IMR-90 (cell line): ENCODE measurements at regions not wholly inside any gene's neighbourhood (a gene's known extent, or its start where the extent isn't known, plus 50 kb on each side); places are given as distances from the start of the nearest gene placed in this dataset. TPM values are rescaled to one million over a fixed set of nuclear protein-coding genes. Genes with fewer than 3 reads are reported as not detected.

Experiments used
- ATAC-seq: fragments of 200-7000 bp; cut with Tn5 transposase; 2 replicates; pipeline ENCODE4 v1.9.1; 2020; ENCODE audit warnings: low read depth, mild to moderate bottlenecking, moderate library complexity
- BruUV-seq: library from RNA; stranded (reverse); fragments of 400-500 nt; replicated peaks from 2 replicates; lab custom pipeline; 2021; lab: Mats Ljungman, UMichigan
- CTCF ChIA-PET: fragments of 300-600 bp; formaldehyde crosslinking; extraction: SDS; loops from one replicate; lab custom pipeline; 2021; ENCODE audit warnings: antibody characterized with exemption; lab: Yijun Ruan, JAX
- POLR2A ChIA-PET: fragments of 300-600 bp; sonication (Branson Sonifier 250); formaldehyde crosslinking; loops from one replicate; lab custom pipeline; 2022; ENCODE audit warnings: antibody characterized with exemption; ENCODE audit not compliant: unreplicated experiment; lab: Charles Lee
- DNase-seq: peaks from one replicate; pipeline ENCODE4 v3.0.0; 2013
- H2AFZ ChIP-seq: replicated peaks from 2 replicates; pipeline ENCODE3; 2013; ENCODE audit warnings: low read length, mild to moderate bottlenecking; ENCODE audit not compliant: poor library complexity
- H2AK5ac ChIP-seq: 2 replicates; pipeline ENCODE4 v1.6.1; 2013; ENCODE audit warnings: low read depth, low read length, inconsistent platforms
- H2AK9ac ChIP-seq: replicated peaks from 2 replicates; pipeline ENCODE3; 2013; ENCODE audit warnings: mild to moderate bottlenecking, low read depth, low read length, moderate library complexity; ENCODE audit not compliant: poor library complexity
- H2BK120ac ChIP-seq: 2 replicates; pipeline ENCODE4 v1.6.1; 2013; ENCODE audit warnings: low read depth, low read length, inconsistent platforms
- H2BK15ac ChIP-seq: 3 replicates; pipeline ENCODE4 v1.6.1; 2013; ENCODE audit warnings: low read depth, low read length, inconsistent platforms
- H2BK20ac ChIP-seq: 2 replicates; pipeline ENCODE4 v1.6.1; 2013; ENCODE audit warnings: low read depth, mild to moderate bottlenecking, inconsistent platforms, low read length, moderate library complexity
- H2BK5ac ChIP-seq: 2 replicates; pipeline ENCODE4 v1.6.1; 2013; ENCODE audit warnings: mild to moderate bottlenecking, low read depth, low read length, inconsistent platforms; ENCODE audit not compliant: poor library complexity, severe bottlenecking
- H3K14ac ChIP-seq: replicated peaks from 2 replicates; pipeline ENCODE4 v1.6.1; 2013; ENCODE audit warnings: low read depth, low read length, inconsistent platforms
- H3K18ac ChIP-seq: 2 replicates; pipeline ENCODE4 v1.6.1; 2013; ENCODE audit warnings: low read depth, low read length, control low read depth
- H3K23ac ChIP-seq: 2 replicates; pipeline ENCODE4 v1.6.1; 2013; ENCODE audit warnings: low read depth, low read length, inconsistent platforms
- H3K27ac ChIP-seq: 2 replicates; pipeline ENCODE4 v1.5.1; 2013; ENCODE audit warnings: mild to moderate bottlenecking, control low read depth, low read length; ENCODE audit not compliant: insufficient read depth
- H3K27me3 ChIP-seq: 2 replicates; pipeline ENCODE4 v1.6.1; 2013; ENCODE audit warnings: low read length; ENCODE audit not compliant: control insufficient read depth, insufficient read depth
- H3K36me3 ChIP-seq: 2 replicates; pipeline ENCODE4 v1.6.1; 2013; ENCODE audit warnings: low read length, mixed read lengths; ENCODE audit not compliant: control insufficient read depth, insufficient read depth
- H3K4ac ChIP-seq: 2 replicates; pipeline ENCODE4 v1.6.1; 2013; ENCODE audit warnings: low read depth, low read length, inconsistent platforms
- H3K4me1 ChIP-seq: 2 replicates; pipeline ENCODE4 v1.6.1; 2013; ENCODE audit warnings: low read length, mixed read lengths; ENCODE audit not compliant: control insufficient read depth, insufficient read depth
- H3K4me2 ChIP-seq: 2 replicates; pipeline ENCODE4 v1.6.1; 2013; ENCODE audit warnings: low read depth, mild to moderate bottlenecking, control low read depth, low read length, moderate library complexity
- H3K4me3 ChIP-seq: 2 replicates; pipeline ENCODE4 v1.5.1; 2013; ENCODE audit warnings: low read depth, mild to moderate bottlenecking, control low read depth, low read length, moderate library complexity; ENCODE audit not compliant: insufficient read depth
- H3K56ac ChIP-seq: 2 replicates; pipeline ENCODE4 v1.6.1; 2013; ENCODE audit warnings: low read length, inconsistent platforms; ENCODE audit not compliant: insufficient read depth; ENCODE audit errors: extremely low read depth
- H3K79me1 ChIP-seq, 2 experiments: 2 replicates each; pipeline ENCODE4 v1.6.1; 2013; ENCODE audit warnings: low read length in 2 of 2, inconsistent platforms in 1 of 2, low read depth in 1 of 2
- H3K9ac ChIP-seq: 2 replicates; pipeline ENCODE4 v1.6.1; 2013; ENCODE audit warnings: low read depth, low read length, control low read depth
- H3K9me1 ChIP-seq: 2 replicates; pipeline ENCODE4 v1.6.1; 2013; ENCODE audit warnings: low read length, inconsistent platforms; ENCODE audit not compliant: insufficient read depth
- H3K9me3 ChIP-seq: 2 replicates; pipeline ENCODE4 v1.6.1; 2013; ENCODE audit warnings: low read length; ENCODE audit not compliant: control insufficient read depth, insufficient read depth
- H4K20me1 ChIP-seq: 2 replicates; pipeline ENCODE4 v1.6.1; 2013; ENCODE audit warnings: low read length, inconsistent platforms; ENCODE audit not compliant: insufficient read depth
- H4K5ac ChIP-seq: 2 replicates; pipeline ENCODE4 v1.6.1; 2013; ENCODE audit warnings: mild to moderate bottlenecking, low read depth, low read length, control low read depth
- H4K8ac ChIP-seq, 2 experiments: 2 replicates each; pipeline ENCODE4 v1.6.1; 2013; ENCODE audit warnings: low read depth in 2 of 2, low read length in 2 of 2, control low read depth in 1 of 2, inconsistent platforms in 1 of 2
- H4K91ac ChIP-seq: 2 replicates; pipeline ENCODE4 v1.6.1; 2013; ENCODE audit warnings: low read depth, low read length, inconsistent platforms; ENCODE audit not compliant: insufficient read depth
- ELK1 ChIP-seq: fragments of 150-350 bp; IDR thresholded peaks from 2 replicates; pipeline ENCODE4 v1.6.1; 2016; ENCODE audit warnings: low read depth, mild to moderate bottlenecking, low read length, moderate library complexity, borderline replicate concordance
- POLR2A ChIP-seq: IDR thresholded peaks from 2 replicates; pipeline ENCODE4 v1.6.1; 2012; ENCODE audit warnings: mild to moderate bottlenecking, low read depth, low read length
- RCOR1 ChIP-seq: IDR thresholded peaks from 2 replicates; pipeline ENCODE4 v1.6.1; 2012; ENCODE audit warnings: mild to moderate bottlenecking, low read length, improper control_type of control experiment; ENCODE audit not compliant: insufficient replicate concordance
- WGBS, 2 experiments: methylation state at CpG; one replicate each; pipeline versions ENCODE4 v1.1.5 to v1.1.7; 2013; ENCODE audit warnings: missing lambda C conversion rate in 2 of 2; ENCODE audit not compliant: insufficient read length in 1 of 2; ENCODE audit errors: extremely low coverage in 2 of 2; 5-methylcytosine and 5-hydroxymethylcytosine counted together
- dilution Hi-C: fragments of 300-500 bp; cut with HindIII; formaldehyde crosslinking; loops from one replicate; pipeline ENCODE4 v1.14.3; 2018; ENCODE audit warnings: low sequenced_read_pairs; ENCODE audit not compliant: unreplicated experiment
- in situ Hi-C: fragments of 300-500 bp; cut with MboI; formaldehyde crosslinking; loops from 3 replicates; pipeline ENCODE4 v1.14.3; 2019; ENCODE audit warnings: low sequenced_read_pairs, inconsistent platforms, mixed read lengths
- intact Hi-C: fragments of 100-400 bp; cut with micrococcal nuclease; formaldehyde crosslinking; loops from 2 replicates; pipeline ENCODE4 v1.10.0; 2022
- microRNA-seq, 2 experiments: library from miRNA; stranded (forward) in 1 of 2; unstranded in 1 of 2; fragments of 10-50 nt in 1 of 2; fragments of <30 nt in 1 of 2; gene quantifications in 1 of 2; microRNA quantifications in 1 of 2; one replicate each; pipeline versions ENCODE3 to v1.1.0; 2013 to 2020; ENCODE audit not compliant: insufficient read depth in 1 of 2, insufficient read length in 1 of 2, unreplicated experiment in 1 of 2
- small RNA-seq, 5 experiments: library from RNA; depleted of rRNA; stranded (forward); fragments of <200 nt; gene quantifications; one replicate each; pipeline ENCODE3, GENCODE V24; 2012

DNA sequence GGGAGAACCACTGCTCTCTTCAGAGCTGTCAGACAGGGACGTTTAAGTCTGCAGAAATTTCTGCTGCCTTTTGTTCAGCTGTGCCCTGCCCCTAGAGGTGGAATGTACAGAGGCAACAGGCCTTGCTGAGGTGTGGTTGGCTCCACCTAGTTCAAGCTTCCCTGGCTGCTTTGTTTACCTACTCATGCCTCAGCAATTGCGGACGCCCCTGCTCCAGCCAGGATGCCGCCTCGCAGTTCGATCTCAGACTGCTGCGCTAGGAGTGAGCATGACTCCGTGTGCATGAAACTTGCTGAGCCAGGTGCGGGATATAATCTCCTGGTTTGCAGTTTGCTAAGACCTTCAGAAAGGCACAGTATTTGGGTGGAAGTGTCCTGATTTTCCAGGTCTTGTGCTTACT lies 70.9 kb downstream of the MAGEB5 start:
- Histone ChIP-seq H3K4me1 (no peaks in the 10 kb centered on the region), H4K20me1 (no peaks in the 10 kb centered on the region), H3K27ac (no peak overlapping the region), H2BK20ac (no peak overlapping the region), H3K79me1 (no peaks in the 10 kb centered on the region), H2AK5ac (no peak overlapping the region), H3K18ac (no peak overlapping the region), H2BK120ac (no peak overlapping the region), H2BK5ac (no peak overlapping the region), H3K4me3 (no peak overlapping the region), H4K8ac (no peak overlapping the region), H3K9me3 (peaks cover 2% of the 10 kb centered on the region), H3K23ac (no peak overlapping the region), H2AK9ac (no peak overlapping the region), H2BK15ac (no peak overlapping the region), H3K4ac (no peak overlapping the region), H3K9me1 (no peaks in the 10 kb centered on the region), H4K91ac (no peak overlapping the region), H3K36me3 (no peaks in the 10 kb centered on the region), H3K27me3 (no peaks in the 10 kb centered on the region), H2AFZ (no peak overlapping the region), H3K56ac (no peak overlapping the region), H4K5ac (no peak overlapping the region), H3K14ac (no peak overlapping the region), H3K9ac (no peak overlapping the region), H3K4me2 (no peak overlapping the region)
- in situ Hi-C loops: no loop called here
- no TSS peak for BruUV-seq
- DNase-seq (no peak), ATAC-seq (no peak)
- POLR2A ChIA-PET: no interaction called here
- TF ChIP-seq ELK1 (no peak), POLR2A (no peak), RCOR1 (no peak)
- dilution Hi-C loops: no loop called here
- CTCF ChIA-PET: no interaction called here
- intact Hi-C loops: no loop called here
- 80% methylated on average over 1 of the region's 9 CpGs; no CpG with 5 or more reads in 1 of the 2 experiments for WGBS, 2 experiments

Small RNAs in the stretch of these regions (microRNA-seq; reads per million reads assigned to microRNA genes)
- gene AC005345.1 (ENCODE audit: insufficient read depth, insufficient read length) (not detected), gene RF00019 (ENCODE audit: insufficient read depth, insufficient read length) (not detected), gene RNU1-142P (ENCODE audit: insufficient read depth, insufficient read length) (not detected)

Small RNAs in the stretch of these regions (small RNA-seq; reads per million reads assigned to genes)
- gene AC005345.1 (0 reads per million in 5 experiments), gene RF00019 (0 reads per million in 5 experiments), gene RNU1-142P (0 reads per million in 5 experiments)
